WTC11 (cell line): ENCODE measurements at regions not wholly inside any gene's neighbourhood (a gene's known extent, or its start where the extent isn't known, plus 50 kb on each side); places are given as distances from the start of the nearest gene placed in this dataset.

Source experiments
- ATAC-seq: fragments of 200-7000 bp; cut with Tn5 transposase; 2 replicates; pipeline ENCODE4 v1.10.0; 2021; ENCODE audit warnings: mild to moderate bottlenecking, moderate library complexity
- CTCF ChIA-PET: fragments of 300-600 bp; sonication (Branson Sonifier 250); formaldehyde crosslinking; loops from one replicate; lab custom pipeline; 2021; ENCODE audit warnings: antibody characterized with exemption; lab: Charles Lee
- POLR2A ChIA-PET: fragments of 350-600 bp; sonication (Branson Sonifier 250); formaldehyde crosslinking; loops from one replicate; lab custom pipeline; 2021; ENCODE audit warnings: antibody characterized with exemption; lab: Charles Lee
- DNase-seq: peaks from one replicate; pipeline ENCODE4 v3.0.0; 2021; ENCODE audit warnings: low spot score
- H3K27ac Mint-ChIP-seq: 2 replicates; pipeline ENCODE4 v1.8.0; 2021; ENCODE audit warnings: mixed read lengths
- H3K27me3 Mint-ChIP-seq: 2 replicates; pipeline ENCODE4 v1.8.0; 2021; ENCODE audit warnings: low read depth, mild to moderate bottlenecking, moderate library complexity, mixed read lengths
- H3K36me3 Mint-ChIP-seq: 2 replicates; pipeline ENCODE4 v1.8.0; 2021; ENCODE audit warnings: mixed read lengths
- H3K4me1 Mint-ChIP-seq: 2 replicates; pipeline ENCODE4 v1.8.0; 2022; ENCODE audit warnings: mixed read lengths
- H3K4me3 Mint-ChIP-seq: 2 replicates; pipeline ENCODE4 v1.8.0; 2021; ENCODE audit warnings: mild to moderate bottlenecking, moderate library complexity, mixed read lengths
- H3K9me3 Mint-ChIP-seq: 2 replicates; pipeline ENCODE4 v1.8.0; 2021; ENCODE audit warnings: mixed read lengths
- EMX1 ChIP-seq: fragments of 250-450 bp; sonication (Bioruptor Pico); IDR thresholded peaks from 2 replicates; pipeline ENCODE4 v1.8.0; 2021; ENCODE audit warnings: mild to moderate bottlenecking
- FOXK1 ChIP-seq: sonication (generic); formaldehyde crosslinking; IDR thresholded peaks from 2 replicates; pipeline ENCODE4 v1.8.0; 2022; ENCODE audit warnings: mild to moderate bottlenecking, moderate library complexity, missing genetic modification reagents
- HMGA2 ChIP-seq: fragments of 250-450 bp; sonication (Bioruptor Pico); IDR thresholded peaks from 2 replicates; pipeline ENCODE4 v1.4.0; 2021; ENCODE audit warnings: mild to moderate bottlenecking, moderate library complexity
- MXD4 ChIP-seq: fragments of 250-450 bp; sonication (Bioruptor Pico); IDR thresholded peaks from 2 replicates; pipeline ENCODE4 v1.8.0; 2021; ENCODE audit warnings: mild to moderate bottlenecking, moderate library complexity, borderline replicate concordance
- MYBL2 ChIP-seq: sonication (generic); formaldehyde crosslinking; IDR thresholded peaks from 2 replicates; pipeline ENCODE4 v1.8.1; 2023; ENCODE audit warnings: mild to moderate bottlenecking, moderate library complexity, missing genetic modification reagents
- NFYB ChIP-seq: sonication (generic); formaldehyde crosslinking; conservative IDR thresholded peaks from 2 replicates; pipeline ENCODE4 v1.8.0; 2022; ENCODE audit warnings: low read depth, missing genetic modification reagents
- NR1H2 ChIP-seq: sonication (generic); formaldehyde crosslinking; IDR thresholded peaks from 2 replicates; pipeline ENCODE4 v1.9.0; 2021; ENCODE audit warnings: mild to moderate bottlenecking, moderate library complexity, missing genetic modification reagents
- NR2C2 ChIP-seq: sonication (generic); formaldehyde crosslinking; IDR thresholded peaks from 2 replicates; pipeline ENCODE4 v1.8.0; 2022; ENCODE audit warnings: mild to moderate bottlenecking, missing genetic modification reagents
- NR3C1 ChIP-seq: sonication (generic); formaldehyde crosslinking; conservative IDR thresholded peaks from 2 replicates; pipeline ENCODE4 v1.8.1; 2023; ENCODE audit warnings: low read depth, mild to moderate bottlenecking, missing genetic modification reagents
- ZNF138 ChIP-seq: sonication (generic); formaldehyde crosslinking; conservative IDR thresholded peaks from 2 replicates; pipeline ENCODE4 v1.8.1; 2022; ENCODE audit warnings: mild to moderate bottlenecking, moderate library complexity, missing genetic modification reagents
- ZNF263 ChIP-seq: sonication (generic); formaldehyde crosslinking; IDR thresholded peaks from 2 replicates; pipeline ENCODE4 v1.8.1; 2022; ENCODE audit warnings: low read depth, mild to moderate bottlenecking, moderate library complexity, missing genetic modification reagents
- ZNF423 ChIP-seq: fragments of 250-450 bp; sonication (Bioruptor Pico); IDR thresholded peaks from 2 replicates; pipeline ENCODE4 v2.1.2; 2022; ENCODE audit warnings: mild to moderate bottlenecking, moderate library complexity
- TF ChIP-seq, protein P1 (sequence below): fragments of 250-450 bp; sonication (Bioruptor Pico); IDR thresholded peaks from 2 replicates; pipeline ENCODE4 v1.9.0; 2021; ENCODE audit warnings: mild to moderate bottlenecking, borderline replicate concordance
- TF ChIP-seq, protein P2 (sequence below): fragments of 250-450 bp; sonication (Bioruptor Pico); conservative IDR thresholded peaks from 2 replicates; pipeline ENCODE4 v1.9.0; 2021; ENCODE audit warnings: mild to moderate bottlenecking
- TF ChIP-seq, protein P3 (sequence below): fragments of 250-450 bp; sonication (Bioruptor Pico); IDR thresholded peaks from 2 replicates; pipeline ENCODE4 v1.9.0; 2021; ENCODE audit warnings: mild to moderate bottlenecking
- TF ChIP-seq, protein P4 (sequence below): sonication (generic); formaldehyde crosslinking; IDR thresholded peaks from 2 replicates; pipeline ENCODE4 v1.8.1; 2022; ENCODE audit warnings: low read depth, mild to moderate bottlenecking, moderate library complexity, missing genetic modification reagents, borderline replicate concordance
- TF ChIP-seq, protein P5 (sequence below): sonication (generic); formaldehyde crosslinking; IDR thresholded peaks from 2 replicates; pipeline ENCODE4 v1.8.1; 2023; ENCODE audit warnings: mild to moderate bottlenecking, missing genetic modification reagents
- TF ChIP-seq, protein P6 (sequence below): sonication (generic); formaldehyde crosslinking; IDR thresholded peaks from 2 replicates; pipeline ENCODE4 v1.8.1; 2022; ENCODE audit warnings: missing genetic modification reagents, borderline replicate concordance

DNA sequence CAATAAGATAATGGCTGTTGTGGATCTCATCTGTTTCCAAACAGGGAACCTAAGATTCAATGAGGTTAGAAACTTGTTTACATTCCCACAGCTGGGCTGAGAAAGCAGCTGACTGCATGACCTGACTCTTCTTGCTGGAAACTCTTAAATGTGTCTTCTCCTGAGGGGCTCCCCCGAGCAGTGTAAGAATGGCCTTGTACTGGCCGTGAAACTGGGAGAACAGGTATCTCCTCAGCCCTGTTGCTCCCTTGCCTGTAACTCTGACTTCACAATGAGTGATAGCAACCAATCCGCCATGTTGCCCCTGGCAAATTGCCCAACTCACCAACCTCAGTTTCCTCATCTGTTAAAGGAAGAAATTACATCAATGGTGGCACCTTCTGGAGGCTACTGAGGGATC lies 59.1 kb upstream of the CCL2 start:
- no peak for ATAC-seq
- POLR2A ChIA-PET, result no interaction called here
- TF ChIP-seq NR3C1 (CRISPR knock-in tag) (no peak), ZNF263 (CRISPR knock-in tag) (no peak), MYBL2 (CRISPR knock-in tag) (no peak), EMX1 (CRISPR knock-in tag) (no peak), MXD4 (no peak), FOXK1 (no peak), NR2C2 (CRISPR knock-in tag) (no peak), ZNF423 (CRISPR knock-in tag) (no peak), ZNF138 (CRISPR knock-in tag) (no peak), HMGA2 (no peak), NFYB (CRISPR knock-in tag) (no peak), NR1H2 (CRISPR knock-in tag) (no peak)
- TF ChIP-seq, protein P1, sequence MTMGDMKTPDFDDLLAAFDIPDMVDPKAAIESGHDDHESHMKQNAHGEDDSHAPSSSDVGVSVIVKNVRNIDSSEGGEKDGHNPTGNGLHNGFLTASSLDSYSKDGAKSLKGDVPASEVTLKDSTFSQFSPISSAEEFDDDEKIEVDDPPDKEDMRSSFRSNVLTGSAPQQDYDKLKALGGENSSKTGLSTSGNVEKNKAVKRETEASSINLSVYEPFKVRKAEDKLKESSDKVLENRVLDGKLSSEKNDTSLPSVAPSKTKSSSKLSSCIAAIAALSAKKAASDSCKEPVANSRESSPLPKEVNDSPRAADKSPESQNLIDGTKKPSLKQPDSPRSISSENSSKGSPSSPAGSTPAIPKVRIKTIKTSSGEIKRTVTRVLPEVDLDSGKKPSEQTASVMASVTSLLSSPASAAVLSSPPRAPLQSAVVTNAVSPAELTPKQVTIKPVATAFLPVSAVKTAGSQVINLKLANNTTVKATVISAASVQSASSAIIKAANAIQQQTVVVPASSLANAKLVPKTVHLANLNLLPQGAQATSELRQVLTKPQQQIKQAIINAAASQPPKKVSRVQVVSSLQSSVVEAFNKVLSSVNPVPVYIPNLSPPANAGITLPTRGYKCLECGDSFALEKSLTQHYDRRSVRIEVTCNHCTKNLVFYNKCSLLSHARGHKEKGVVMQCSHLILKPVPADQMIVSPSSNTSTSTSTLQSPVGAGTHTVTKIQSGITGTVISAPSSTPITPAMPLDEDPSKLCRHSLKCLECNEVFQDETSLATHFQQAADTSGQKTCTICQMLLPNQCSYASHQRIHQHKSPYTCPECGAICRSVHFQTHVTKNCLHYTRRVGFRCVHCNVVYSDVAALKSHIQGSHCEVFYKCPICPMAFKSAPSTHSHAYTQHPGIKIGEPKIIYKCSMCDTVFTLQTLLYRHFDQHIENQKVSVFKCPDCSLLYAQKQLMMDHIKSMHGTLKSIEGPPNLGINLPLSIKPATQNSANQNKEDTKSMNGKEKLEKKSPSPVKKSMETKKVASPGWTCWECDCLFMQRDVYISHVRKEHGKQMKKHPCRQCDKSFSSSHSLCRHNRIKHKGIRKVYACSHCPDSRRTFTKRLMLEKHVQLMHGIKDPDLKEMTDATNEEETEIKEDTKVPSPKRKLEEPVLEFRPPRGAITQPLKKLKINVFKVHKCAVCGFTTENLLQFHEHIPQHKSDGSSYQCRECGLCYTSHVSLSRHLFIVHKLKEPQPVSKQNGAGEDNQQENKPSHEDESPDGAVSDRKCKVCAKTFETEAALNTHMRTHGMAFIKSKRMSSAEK (CRISPR knock-in tag), result no peak
- TF ChIP-seq, protein P2, sequence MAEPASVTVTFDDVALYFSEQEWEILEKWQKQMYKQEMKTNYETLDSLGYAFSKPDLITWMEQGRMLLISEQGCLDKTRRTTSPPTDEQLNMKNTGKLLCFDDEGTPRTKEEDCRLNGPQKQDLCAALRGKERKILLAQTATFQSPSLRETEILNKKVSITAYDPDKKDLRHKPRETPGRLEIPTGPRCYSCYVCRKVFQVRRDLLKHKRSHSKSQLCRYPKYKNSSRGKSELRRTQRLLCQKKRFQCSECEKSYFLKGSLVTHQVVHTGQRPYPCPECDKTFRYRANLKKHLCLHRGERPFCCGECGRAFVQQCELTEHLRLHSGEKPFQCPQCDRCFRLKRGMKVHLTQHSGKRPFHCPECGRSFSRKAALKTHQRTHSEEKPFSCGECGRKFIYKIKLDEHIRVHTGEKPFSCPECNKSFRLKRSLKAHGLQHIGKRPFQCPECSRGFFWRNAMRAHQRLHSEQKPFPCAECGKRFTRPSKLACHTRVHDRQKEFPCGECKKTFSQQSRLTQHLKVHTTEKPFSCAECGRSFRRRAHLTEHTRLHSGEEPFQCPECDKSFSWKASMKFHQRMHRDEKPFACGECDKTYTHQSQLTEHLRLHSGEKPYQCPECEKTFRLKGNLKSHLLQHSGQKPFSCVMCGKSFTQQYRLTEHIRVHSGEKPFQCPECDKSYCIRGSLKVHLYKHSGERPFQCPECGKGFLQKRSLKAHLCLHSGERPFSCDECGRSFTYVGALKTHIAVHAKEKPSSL (CRISPR knock-in tag), result no peak
- TF ChIP-seq, protein P3, sequence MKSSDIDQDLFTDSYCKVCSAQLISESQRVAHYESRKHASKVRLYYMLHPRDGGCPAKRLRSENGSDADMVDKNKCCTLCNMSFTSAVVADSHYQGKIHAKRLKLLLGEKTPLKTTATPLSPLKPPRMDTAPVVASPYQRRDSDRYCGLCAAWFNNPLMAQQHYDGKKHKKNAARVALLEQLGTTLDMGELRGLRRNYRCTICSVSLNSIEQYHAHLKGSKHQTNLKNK, result no peak
- TF ChIP-seq, protein P4, sequence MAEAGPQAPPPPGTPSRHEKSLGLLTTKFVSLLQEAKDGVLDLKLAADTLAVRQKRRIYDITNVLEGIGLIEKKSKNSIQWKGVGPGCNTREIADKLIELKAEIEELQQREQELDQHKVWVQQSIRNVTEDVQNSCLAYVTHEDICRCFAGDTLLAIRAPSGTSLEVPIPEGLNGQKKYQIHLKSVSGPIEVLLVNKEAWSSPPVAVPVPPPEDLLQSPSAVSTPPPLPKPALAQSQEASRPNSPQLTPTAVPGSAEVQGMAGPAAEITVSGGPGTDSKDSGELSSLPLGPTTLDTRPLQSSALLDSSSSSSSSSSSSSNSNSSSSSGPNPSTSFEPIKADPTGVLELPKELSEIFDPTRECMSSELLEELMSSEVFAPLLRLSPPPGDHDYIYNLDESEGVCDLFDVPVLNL (CRISPR knock-in tag), result no peak
- TF ChIP-seq, protein P5, sequence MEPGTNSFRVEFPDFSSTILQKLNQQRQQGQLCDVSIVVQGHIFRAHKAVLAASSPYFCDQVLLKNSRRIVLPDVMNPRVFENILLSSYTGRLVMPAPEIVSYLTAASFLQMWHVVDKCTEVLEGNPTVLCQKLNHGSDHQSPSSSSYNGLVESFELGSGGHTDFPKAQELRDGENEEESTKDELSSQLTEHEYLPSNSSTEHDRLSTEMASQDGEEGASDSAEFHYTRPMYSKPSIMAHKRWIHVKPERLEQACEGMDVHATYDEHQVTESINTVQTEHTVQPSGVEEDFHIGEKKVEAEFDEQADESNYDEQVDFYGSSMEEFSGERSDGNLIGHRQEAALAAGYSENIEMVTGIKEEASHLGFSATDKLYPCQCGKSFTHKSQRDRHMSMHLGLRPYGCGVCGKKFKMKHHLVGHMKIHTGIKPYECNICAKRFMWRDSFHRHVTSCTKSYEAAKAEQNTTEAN (CRISPR knock-in tag), result no peak
- Mint-ChIP-seq H3K4me3 (no peak overlapping the region), H3K27me3 (no peaks in the 10 kb centered on the region), H3K27ac (no peak overlapping the region), H3K4me1 (peaks cover 11% of the 10 kb centered on the region), H3K36me3 (no peaks in the 10 kb centered on the region), H3K9me3 (no peaks in the 10 kb centered on the region)
- no peak for DNase-seq
- CTCF ChIA-PET, result interaction anchor here (2.7 kb wide), 1 partner anchor 165 kb away, joined by 30 read pairs; no protein-coding TSS in a partner anchor

DNA sequence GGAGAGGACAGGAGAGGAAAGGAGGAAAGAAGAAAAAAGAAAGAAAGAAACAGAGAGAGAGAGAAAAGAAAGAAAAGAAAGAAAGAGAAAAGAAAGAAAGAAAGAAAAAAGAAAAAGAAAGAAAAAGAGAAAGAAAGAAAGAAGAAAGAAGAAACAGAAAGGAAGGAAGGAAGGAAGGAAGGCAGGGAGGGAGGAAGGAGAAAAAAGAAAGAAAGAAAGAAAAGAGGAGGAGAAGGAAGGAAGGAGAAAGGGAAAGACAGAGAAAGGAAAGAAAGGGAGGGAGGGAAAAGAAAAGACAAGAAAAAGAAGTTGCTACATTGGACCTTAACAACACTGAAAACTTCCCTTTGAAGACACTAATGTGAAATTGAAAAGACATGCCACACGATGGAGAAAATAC lies 56.6 kb upstream of the CCL2 start:
- Mint-ChIP-seq H3K27ac (no peak overlapping the region), H3K9me3 (peaks cover 11% of the 10 kb centered on the region), H3K4me3 (no peak overlapping the region), H3K4me1 (peaks cover 17% of the 10 kb centered on the region), H3K27me3 (peaks cover 11% of the 10 kb centered on the region), H3K36me3 (peaks cover 4% of the 10 kb centered on the region; the same call in 1 of the 2 replicates)
- DNase-seq (no peak), ATAC-seq (no peak)
- POLR2A ChIA-PET, result no interaction called here
- CTCF ChIA-PET, result interaction anchor here (0.9 to 8.6 kb wide), 2 partner anchors 108 to 162 kb away, joined by 4 to 346 read pairs; partner anchors contain the start of gene CCL1
- no peak for TF ChIP-seq EMX1 (CRISPR knock-in tag)
- TF ChIP-seq, protein P6, sequence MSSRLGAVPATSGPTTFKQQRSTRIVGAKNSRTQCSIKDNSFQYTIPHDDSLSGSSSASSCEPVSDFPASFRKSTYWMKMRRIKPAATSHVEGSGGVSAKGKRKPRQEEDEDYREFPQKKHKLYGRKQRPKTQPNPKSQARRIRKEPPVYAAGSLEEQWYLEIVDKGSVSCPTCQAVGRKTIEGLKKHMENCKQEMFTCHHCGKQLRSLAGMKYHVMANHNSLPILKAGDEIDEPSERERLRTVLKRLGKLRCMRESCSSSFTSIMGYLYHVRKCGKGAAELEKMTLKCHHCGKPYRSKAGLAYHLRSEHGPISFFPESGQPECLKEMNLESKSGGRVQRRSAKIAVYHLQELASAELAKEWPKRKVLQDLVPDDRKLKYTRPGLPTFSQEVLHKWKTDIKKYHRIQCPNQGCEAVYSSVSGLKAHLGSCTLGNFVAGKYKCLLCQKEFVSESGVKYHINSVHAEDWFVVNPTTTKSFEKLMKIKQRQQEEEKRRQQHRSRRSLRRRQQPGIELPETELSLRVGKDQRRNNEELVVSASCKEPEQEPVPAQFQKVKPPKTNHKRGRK (CRISPR knock-in tag), result peak; percentile 93; the same call in 1 of the 2 replicates
